Kidney capillary endothelial cell (primary cell): ENCODE measurements at regions not wholly inside any gene's neighbourhood (a gene's known extent, or its start where the extent isn't known, plus 50 kb on each side); places are given as distances from the start of the nearest gene placed in this dataset.
"Not testable (repeated sequence)": the region's sequence is repeated elsewhere in the genome, so short reads cannot be mapped to it uniquely, and the experiment has no call there.

Experiments used
- DNase-seq: peaks from one replicate; pipeline ENCODE4 v3.0.0-alpha.2; 2018; ENCODE audit warnings: low spot score

DNA sequence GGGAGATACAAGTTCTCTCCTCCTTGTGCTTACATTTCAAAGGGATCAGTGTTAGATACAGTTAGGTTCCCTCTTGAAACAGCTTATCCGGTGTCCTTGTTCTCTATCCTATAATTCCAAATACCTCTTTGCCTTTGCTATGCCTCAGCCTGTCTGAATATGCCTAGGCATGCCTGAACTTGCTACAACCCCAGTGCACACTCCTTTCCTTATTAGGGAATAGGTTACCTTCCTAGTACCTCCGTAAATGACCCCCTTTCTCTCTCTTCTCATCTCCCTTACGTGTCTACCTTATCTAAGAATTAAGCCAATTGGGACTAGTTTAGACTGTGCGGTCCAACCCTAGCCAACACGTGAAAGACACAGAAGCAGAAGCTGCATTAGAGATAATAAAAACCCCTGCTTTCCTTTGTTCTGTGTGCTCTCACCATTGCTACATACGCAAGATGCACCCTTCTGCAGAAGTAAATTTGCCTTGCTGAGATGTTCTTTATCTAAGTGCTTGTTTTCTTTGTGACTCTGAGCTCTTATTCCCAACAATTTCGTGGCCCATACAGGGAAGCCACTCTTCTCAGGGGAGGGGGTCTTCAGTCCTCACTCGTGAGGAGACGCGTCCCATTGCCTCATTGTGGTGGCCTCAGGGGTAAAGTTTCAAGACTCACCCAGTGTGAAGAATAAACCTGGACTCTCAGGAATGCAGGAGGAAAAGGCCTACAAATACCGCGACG is 802.1 kb downstream of the PLA2G4A start:
- DNase-seq: no peak

DNA sequence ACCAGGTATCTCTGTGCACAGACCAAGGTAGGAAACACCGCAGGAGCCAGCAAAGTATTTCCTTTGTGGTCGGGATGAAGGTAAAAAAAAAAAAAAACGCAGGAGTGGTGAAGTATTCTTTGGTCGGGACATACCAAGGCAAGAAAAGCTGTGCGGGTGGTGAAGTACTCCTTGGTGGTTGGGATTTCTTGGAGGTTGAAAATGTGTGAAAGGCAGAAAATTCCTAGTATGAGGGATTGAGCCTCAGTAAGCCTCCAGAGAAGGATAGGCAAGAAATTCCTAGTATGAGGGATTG is 802.6 kb downstream of the PLA2G4A start:
- no peak for DNase-seq

DNA sequence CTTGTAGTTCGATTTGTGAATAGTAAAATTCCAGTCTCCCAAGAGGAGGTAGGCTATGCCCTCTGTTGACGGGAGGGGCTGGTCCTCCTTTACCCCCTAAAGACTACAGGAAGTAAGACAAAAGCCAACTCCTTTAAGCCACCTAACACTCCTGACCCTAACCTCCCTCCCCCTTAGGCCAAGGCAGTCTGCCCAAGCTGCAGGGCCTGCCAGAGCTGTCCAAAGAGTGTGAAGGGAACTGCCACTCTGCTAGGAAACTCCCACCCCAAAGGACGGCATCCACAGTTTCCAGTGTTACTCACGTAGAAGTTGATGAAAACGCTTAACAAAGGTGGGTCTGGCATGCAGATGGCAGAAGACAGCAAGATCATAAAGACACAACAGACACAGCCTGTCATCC is 803.2 kb downstream of the PLA2G4A start:
- DNase-seq: no peak

DNA sequence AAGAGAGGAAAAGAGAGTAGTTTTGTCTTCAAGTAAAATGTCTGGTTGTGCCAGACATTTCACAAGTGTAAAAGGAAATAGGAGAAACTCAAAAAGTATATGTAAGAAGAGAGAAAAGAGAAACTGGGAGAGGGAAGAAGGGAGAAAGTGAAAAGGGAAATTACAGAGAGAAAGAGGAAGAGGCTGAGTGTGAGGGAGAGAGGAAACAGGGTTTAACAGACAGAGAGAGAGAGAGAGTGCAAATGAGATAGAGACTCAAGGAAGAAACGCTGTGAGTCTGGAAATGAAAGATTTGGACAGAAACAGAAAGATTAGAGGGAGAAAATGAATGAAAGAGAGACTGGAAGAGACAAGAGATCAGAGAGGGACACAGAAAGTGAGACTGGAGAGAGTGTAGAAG is 806.2 kb downstream of the PLA2G4A start:
- no peak for DNase-seq

DNA sequence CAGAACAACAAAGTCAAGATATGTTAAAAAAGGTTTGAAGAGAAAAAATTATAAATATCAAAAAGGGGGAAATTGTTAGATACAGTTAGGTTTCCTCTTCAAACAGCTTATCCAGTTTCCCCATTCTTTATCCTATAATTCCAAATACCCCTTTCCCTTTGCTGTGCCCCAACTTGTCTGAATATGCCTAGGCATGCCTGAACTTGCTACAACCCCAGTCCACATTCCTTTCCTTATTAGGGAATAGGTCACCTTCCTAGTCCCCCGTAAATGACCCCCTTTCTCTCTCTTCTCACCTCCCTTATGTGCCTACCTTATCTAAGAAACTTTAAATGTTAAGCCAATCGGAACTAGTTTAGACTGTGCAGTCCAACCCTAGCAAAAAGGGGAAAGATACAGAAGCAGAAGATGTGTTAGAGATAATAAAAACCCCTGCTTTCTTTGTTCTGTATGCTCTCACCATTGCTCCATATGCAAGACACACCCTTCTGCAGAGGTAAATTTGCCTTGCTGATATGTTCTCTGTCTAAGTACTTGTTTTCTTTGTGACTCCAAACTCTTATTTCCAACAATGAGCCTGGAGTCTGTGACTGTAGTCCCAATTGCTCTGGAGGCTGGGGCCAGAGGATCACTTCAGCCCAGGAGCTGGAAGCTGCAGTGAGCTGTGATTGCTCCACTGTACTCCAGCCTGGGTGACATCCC is 810.1 kb downstream of the PLA2G4A start:
- no peak for DNase-seq

DNA sequence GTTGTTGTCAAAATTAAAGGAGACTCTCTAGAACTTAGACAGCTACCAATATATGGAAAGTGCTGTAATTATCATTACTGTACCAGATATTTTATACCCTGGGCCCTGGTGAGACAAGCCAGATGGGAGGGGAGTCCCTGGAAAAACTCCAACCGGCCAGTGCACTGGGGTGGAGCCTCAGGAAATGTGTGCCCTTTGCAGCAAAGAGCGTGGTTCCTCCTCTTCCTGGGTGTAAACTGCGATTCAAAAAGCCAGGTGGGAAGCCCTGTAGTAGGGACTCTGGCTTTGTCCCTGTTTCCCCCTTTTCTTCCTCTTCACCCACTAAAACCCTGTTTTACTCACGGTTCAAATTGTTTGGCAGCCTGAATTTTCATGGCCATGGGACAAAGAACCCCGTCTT is 812.3 kb downstream of the PLA2G4A start:
- DNase-seq: no peak

DNA sequence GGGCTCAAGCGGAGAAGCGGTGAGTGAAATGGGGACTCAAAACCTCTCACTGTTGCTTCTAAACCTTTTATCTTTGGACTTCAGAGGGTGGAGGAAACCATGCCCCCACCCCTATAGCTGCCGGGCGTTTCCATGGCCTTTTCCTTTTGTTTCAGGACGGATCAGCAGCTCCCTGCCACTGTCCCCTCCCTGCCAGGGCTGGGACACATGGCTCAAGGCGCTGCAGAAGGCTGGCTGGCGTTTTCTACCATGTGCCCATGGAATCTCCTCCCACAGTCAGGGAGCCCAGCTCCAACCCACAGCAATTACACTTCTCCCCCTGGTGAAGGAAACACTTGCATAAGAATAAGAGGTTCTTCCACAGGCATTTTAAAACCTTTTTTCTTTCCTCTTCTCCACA is 812.7 kb downstream of the PLA2G4A start:
- no peak for DNase-seq

DNA sequence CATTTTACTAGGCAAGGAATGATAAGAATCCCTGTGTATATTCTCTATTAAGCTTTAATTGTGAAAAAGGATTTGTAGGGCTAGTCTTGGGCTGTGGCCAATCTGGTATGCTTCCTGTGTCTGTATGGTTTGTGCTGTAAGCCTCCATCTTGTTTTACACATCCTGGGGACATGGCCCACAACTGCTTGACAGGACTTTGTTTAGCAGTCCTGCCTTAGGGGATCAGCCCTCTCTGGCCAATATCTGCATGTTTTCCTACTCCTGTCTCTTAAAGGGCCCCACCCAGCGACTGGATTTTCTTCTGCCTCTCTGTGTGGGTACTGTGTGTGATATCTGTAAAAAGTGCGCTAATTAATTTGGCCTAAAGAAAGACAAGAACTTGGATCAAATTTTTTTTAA is 813.2 kb downstream of the PLA2G4A start:
- DNase-seq: no peak

DNA sequence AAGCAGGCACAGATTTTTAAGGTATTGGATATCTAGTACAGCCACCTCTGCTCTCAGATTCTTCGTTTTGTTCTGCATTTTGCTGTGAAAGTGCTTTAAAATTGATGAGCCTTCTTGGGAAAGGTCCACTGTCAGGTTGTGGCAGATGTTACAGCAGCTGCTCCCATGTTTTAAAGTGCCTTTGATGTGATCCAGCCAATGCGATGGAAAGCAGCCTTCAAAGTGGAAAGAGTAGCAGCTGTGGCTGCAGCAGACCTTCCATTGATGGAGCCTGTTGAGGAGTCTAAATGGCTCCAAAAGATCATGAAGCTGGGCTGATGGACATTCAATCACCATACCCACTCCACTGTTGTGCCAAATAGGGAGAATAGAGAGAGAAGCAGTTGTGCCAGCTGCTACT is 816.9 kb downstream of the PLA2G4A start:
- no peak for DNase-seq

DNA sequence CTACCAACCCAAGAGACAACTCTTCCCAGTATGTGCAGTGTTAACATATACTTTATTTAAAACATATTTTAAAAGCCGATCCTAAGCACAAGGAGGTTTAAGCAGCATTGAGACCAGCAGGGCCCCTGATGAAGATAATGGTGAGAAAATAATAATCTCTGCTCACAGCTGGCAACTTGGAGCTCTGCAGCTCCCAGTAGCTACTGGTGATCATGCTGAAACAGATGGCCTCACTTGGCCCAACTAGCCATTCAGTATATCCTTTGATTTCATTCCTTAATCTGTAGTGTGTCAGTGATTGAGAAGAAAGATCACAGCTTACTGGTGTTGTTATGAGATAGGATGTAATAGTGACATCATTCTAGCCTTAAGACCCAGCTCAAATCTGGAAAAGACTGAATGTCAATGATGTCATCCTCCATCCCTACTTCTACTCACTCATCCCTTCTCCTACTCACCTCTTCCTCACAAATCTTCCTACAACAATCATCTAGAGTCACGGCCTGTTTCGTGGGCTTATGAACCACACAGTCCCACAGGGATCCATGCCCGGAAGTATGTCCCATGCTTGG is 817.9 kb downstream of the PLA2G4A start:
- no peak for DNase-seq

DNA sequence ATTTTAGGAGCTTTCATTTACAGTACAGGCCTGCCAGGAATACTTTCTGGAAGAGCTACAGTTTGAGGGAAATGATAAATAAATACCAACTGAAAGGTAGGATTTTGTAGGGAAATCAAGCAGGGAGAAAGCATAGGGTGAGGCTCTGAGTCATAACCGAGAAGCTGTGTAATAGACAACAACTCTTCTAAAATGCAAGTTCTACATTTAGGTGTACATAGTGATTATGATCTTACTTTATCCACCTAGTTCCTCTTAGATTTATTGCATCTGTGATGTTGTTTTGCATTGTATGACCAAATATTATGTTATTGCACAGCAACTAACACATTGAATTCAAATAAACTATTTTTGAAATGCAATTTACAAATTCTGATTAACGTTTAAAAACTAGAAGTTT is 819.3 kb downstream of the PLA2G4A start:
- no peak for DNase-seq

DNA sequence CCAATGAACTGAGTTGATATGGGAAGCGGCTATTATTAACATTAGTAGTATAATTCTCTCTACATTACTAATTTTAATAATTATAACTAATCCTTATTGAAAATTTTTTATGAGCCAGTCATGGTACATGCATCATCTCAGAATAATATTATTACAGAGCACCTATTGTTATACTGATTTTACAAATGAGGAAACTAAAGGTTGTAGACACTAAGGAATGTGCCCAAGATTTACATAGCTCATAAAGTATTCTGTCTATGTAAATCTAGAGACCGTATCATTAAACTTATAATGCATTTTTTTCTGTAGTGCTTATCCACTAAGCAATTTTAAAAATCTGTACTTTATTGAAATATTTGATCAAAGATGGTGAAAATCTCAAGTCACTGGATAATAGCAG is 825.9 kb downstream of the PLA2G4A start:
- no peak for DNase-seq

DNA sequence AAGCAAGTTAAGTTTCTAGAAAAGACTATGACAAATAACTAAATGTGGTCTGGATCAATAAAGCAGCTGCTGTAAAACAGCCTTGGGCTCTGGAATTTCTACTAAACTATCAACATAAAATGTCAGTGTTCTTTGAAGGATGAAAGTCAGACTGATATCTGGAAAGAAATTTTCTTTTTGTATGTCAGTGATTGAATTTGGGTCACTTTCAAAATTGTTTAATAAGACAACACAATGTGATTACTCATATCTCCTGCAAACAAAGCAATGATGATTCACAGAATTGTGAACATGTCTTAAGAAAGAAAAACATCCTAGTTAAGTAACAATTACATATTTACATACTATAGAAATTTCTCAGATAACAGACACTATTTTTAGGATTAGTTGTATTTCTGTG is 826.4 kb downstream of the PLA2G4A start:
- no peak for DNase-seq

DNA sequence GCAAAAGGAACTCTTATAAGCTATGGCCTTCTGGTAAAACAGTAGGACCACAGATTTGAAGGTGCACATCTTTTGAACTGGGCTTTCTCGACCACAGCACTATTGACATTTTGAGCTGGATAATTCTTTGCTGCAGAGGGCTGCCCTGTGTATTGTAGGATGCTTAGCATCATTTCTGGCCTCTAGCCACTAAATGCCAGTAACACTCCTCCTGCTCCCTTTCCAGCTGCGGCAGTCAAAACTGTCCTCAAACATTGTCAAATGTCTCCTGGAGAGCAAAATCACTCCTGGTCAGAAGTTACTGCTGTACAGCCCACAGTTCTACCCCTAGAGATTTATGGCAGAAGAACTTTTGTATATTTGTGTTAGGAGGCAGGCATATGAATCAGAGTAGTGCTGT is 836.7 kb downstream of the PLA2G4A start:
- DNase-seq: no peak

DNA sequence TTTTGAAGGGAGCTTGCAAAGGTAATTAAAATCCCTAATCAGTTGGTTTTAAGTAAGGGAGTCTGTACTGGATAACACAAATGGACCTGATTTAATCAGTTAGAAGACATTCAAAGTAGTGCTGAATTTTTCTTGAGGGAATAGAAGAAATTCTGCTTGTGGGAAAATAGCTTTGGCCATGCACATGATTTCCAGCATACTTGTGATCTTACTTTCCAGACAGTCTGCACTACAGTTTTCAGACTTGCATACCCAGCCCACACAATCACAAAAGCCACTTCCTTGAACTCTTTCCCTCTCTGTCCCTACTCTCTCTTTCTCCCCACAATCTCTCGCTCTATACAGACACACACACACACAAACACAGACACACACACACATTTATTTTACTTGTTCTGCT is 852.1 kb downstream of the PLA2G4A start:
- no peak for DNase-seq

DNA sequence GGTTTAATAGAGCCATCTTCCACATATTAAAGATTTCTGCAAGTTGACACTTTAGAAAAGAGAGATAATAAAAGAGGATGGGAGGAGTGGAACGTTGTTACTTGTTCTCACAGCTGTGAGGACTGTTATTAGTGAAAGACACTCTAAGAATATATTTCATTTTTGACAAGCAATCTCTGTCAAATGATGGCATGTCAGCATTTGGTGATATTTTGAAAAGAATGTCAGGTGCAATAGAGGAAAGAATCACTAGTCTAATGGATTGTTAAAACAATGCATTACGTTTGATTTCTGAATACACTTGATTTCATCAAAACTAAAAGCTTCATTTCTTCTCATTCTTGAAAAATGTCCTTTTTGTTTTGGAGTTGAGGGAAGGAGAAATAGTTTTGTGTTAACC is 853.4 kb downstream of the PLA2G4A start:
- DNase-seq: no peak

DNA sequence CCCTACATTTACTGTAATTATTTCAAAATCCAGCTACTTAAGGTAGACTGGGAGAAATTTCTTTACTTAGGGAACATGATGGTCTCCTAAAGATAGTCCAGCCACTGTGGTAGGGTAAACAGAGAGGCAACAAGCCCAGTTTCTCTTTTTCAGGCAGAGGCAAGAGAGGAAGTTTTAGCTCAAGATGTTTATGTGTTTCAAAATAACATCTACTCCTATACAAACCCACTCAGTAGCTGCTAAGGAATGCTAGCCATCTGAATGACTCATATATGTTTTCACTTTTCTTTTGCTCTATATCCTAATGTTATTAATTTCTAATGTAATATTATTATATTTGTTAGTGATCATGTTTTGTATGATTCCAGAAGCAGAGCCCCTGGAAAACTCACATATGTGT is 856.6 kb downstream of the PLA2G4A start:
- DNase-seq: no peak

DNA sequence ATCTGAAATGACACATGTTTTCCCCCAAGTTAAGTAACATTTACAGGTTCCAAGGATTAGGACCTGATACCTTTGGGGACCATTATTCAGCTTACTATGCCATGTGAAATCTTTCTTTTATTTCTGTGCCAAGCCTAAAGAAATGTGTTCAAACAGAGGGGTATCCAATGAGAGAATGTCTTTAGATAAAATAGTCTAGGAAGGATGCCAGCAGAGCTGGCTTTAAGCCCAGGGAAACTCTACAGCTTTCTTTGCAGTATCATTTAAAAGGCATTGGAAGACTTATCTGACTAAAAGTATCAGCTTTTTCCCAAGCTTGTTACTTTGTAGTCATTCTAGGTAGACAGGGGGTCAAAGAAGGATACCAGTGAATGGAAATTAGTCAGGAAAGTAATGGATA is 860.4 kb downstream of the PLA2G4A start:
- DNase-seq: no peak

DNA sequence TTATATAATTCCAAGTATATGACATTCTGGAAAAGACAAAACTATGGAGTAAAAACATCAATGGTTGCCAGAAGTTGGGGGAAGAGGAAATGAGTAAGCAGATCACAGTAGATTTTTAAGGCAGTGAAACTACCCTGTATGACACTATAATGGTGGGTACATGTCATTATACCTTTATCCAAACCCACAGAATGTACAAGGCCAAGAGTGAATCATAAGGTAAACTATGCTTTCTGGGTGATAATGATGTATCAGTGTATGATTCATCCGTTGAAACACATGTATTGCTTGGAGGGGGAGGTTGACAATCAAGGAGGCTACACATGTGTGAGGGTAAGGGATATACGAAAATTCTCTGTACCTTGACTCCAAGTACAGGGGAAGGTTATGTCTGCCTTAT is 862.7 kb downstream of the PLA2G4A start:
- DNase-seq: no peak

DNA sequence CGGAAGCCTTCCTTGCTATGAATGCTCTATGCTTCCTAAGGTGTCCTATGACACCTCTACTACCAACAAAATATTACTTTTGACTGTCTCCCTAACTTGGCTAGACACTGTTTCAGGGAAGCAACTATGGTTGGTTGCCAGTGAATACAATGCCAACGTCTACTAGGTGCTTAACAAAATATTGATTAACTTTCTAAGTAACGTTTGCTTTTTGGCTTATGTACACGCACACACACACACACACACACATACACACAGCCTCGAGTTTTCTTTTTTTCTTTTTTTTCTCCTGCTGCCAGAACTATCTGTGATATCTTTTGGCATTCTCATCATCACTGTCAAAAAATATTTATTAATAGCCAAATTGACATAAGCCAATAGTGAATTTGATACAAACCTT is 864.0 kb downstream of the PLA2G4A start:
- no peak for DNase-seq

DNA sequence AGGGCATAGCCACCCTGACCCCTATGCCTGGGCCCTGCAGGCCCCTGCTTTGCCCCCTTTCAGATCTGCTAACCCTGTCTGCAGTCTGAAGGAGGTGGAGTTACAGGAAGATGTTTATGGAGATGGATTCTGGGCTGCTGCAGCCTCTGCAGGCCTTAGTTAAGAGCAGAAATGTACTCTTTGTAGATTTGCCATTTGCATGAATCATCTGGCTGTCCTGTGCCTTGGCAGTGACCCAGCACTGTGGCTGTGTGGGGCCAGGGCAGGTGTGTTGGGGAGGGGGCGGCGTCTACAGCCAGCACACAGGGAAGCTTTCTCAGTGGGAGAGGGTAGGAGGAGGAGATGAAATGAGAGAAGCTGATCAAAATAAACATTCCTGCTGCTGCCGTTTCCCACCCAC is 867.3 kb downstream of the PLA2G4A start:
- no peak for DNase-seq

DNA sequence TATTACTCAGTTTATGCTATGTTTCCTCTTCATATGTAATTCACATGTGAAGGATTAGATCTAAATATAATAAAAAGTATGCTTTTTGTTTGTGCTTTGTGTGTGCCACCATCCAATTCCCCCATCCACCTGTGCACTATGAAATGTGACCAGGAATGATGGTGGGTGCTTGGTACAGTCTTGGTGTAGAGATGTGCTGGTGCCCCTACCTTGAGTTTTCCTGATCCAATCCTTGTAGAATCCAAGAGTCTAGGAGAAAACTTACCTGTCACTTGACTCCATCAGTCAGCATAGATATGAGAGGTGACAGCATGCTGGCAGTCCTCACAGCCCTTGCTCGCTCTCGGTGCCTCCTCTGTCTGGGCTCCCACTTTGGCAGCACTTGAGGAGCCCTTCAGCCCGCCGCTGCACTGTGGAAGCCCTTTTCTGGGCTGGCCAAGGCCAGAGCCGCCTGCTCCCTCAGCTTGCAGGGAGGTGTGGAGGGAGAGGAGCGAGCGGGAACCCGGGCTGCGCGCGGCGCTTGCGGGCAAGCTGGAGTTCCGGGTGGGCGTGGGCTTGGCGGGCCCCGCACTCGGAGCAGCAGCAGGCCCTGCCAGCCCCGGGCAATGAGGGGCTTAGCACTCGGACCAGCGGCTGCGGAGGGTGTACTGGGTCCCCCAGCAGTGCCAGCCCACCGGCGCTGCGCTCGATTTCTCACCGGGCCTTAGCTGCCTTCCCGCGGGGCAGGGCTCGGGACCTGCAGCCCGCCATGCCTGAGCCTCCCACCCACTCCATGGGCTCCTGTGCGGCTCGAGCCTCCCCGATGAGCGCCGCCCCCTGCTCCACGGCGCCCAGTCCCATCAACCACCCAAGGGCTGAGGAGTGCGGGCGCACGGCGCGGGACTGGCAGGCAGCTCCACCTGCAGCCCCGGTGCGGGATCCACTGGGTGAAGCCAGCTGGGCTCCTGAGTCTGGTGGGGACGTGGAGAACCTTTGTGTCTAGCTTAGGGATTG is 874.7 kb downstream of the PLA2G4A start:
- DNase-seq: not testable (repeated sequence)

DNA sequence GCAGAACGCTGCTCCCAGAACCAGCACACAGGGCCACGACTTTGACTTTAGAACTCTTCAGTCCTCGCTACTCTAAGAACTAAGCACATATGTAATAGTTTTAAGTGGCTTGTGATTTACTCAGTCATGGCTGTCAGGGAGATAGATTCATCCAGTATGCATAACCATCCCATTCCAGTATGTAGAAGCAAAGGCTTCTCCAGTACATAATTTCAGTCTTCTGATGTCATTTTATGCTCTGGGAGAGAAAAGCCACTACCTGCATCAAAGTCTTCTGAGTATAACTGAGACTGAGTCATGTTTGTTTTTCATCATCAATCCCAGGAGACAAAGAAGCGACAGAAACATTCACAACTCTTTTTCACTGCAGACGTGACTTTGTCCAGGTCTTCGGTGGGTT is 885.7 kb downstream of the PLA2G4A start:
- DNase-seq: no peak
